PC-3 (cell line): ENCODE measurements at regions not wholly inside any gene's neighbourhood (a gene's known extent, or its start where the extent isn't known, plus 50 kb on each side); places are given as distances from the start of the nearest gene placed in this dataset.

Experiments used
- ATAC-seq: fragments of 200-7000 bp; cut with Tn5 transposase; 2 replicates; pipeline ENCODE4 v1.9.1; 2020; ENCODE audit warnings: mild to moderate bottlenecking, moderate library complexity
- BruUV-seq: library from RNA; stranded (reverse); fragments of 400-500 nt; replicated peaks from 2 replicates; lab custom pipeline; 2021; lab: Mats Ljungman, UMichigan
- CTCF ChIA-PET: fragments of 300-600 bp; sonication (Branson Sonifier 250); formaldehyde crosslinking; loops from one replicate; lab custom pipeline; 2022; ENCODE audit warnings: antibody characterized with exemption; lab: Charles Lee
- POLR2A ChIA-PET: fragments of 300-600 bp; sonication (Branson Sonifier 250); formaldehyde crosslinking; loops from one replicate; lab custom pipeline; 2022; ENCODE audit warnings: antibody characterized with exemption; ENCODE audit not compliant: unreplicated experiment; lab: Charles Lee
- DNase-seq: peaks from one replicate; pipeline ENCODE4 v3.0.0-alpha.2; 2015
- H2AFZ ChIP-seq: fragments of 300-600 bp; sonication (generic); 2 replicates; pipeline ENCODE4 v1.6.0; 2016; ENCODE audit warnings: antibody characterized with exemption, low read length
- H3F3A ChIP-seq: fragments of 300-600 bp; sonication (generic); one replicate; pipeline ENCODE4 v1.6.0; 2017; ENCODE audit warnings: antibody characterized with exemption, low read length, control low read depth, mild to moderate bottlenecking; ENCODE audit not compliant: unreplicated experiment
- H3K27ac ChIP-seq: fragments of 300-600 bp; sonication (generic); 2 replicates; pipeline ENCODE4 v1.5.1; 2016; ENCODE audit warnings: mild to moderate bottlenecking, low read length
- H3K27me3 ChIP-seq: fragments of 300-600 bp; sonication (generic); 2 replicates; pipeline ENCODE4 v1.6.1; 2016; ENCODE audit warnings: low read length, mixed read lengths
- H3K36me3 ChIP-seq: fragments of 300-600 bp; sonication (generic); 2 replicates; pipeline ENCODE4 v1.6.1; 2016; ENCODE audit warnings: low read depth, mixed run types, low read length, mixed read lengths
- H3K4me1 ChIP-seq: fragments of 300-600 bp; sonication (generic); 2 replicates; pipeline ENCODE4 v1.5.1; 2016; ENCODE audit warnings: low read length; ENCODE audit not compliant: insufficient read depth
- H3K4me2 ChIP-seq: fragments of 300-600 bp; sonication (generic); 2 replicates; pipeline ENCODE4 v1.6.0; 2016; ENCODE audit warnings: low read length
- H3K4me3 ChIP-seq: fragments of 300-600 bp; sonication (generic); 2 replicates; pipeline ENCODE4 v1.5.1; 2016; ENCODE audit warnings: mild to moderate bottlenecking, low read length, mixed read lengths
- H3K79me2 ChIP-seq: fragments of 300-600 bp; sonication (generic); 2 replicates; pipeline ENCODE4 v1.6.1; 2017; ENCODE audit warnings: low read length, mixed read lengths
- H3K9ac ChIP-seq: fragments of 300-600 bp; sonication (generic); 2 replicates; pipeline ENCODE4 v1.6.0; 2016; ENCODE audit warnings: mild to moderate bottlenecking, low read length
- H3K9me2 ChIP-seq: fragments of 300-600 bp; sonication (generic); replicated peaks from 2 replicates; pipeline ENCODE4 v1.6.1; 2016; ENCODE audit warnings: mixed run types, low read length, mixed read lengths
- H3K9me3 ChIP-seq: fragments of 300-600 bp; sonication (generic); 2 replicates; pipeline ENCODE4 v1.6.1; 2016; ENCODE audit warnings: low read length, mixed read lengths
- H4K20me1 ChIP-seq: fragments of 300-600 bp; sonication (generic); 2 replicates; pipeline ENCODE4 v1.6.1; 2016; ENCODE audit warnings: low read length, mixed read lengths
- EZH2 ChIP-seq: fragments of 300-600 bp; sonication (generic); IDR thresholded peaks from one replicate; pipeline ENCODE4 v1.6.1; 2017; ENCODE audit warnings: antibody characterized with exemption, mild to moderate bottlenecking, low read length; ENCODE audit not compliant: unreplicated experiment
- EZH2phosphoT487 ChIP-seq: fragments of 300-600 bp; sonication (generic); IDR thresholded peaks from 2 replicates; pipeline ENCODE4 v1.6.1; 2018; ENCODE audit warnings: mild to moderate bottlenecking, antibody characterized with exemption, low read length, borderline replicate concordance
- intact Hi-C: fragments of 100-400 bp; cut with micrococcal nuclease; formaldehyde crosslinking; loops from 2 replicates; pipeline ENCODE4 v1.9.0; 2023
- TF ChIP-seq, protein P1 (sequence below): fragments of 300-600 bp; sonication (generic); conservative IDR thresholded peaks from 2 replicates; pipeline ENCODE4 v1.5.1; 2017; ENCODE audit warnings: antibody characterized with exemption, low read depth, mild to moderate bottlenecking, low read length

DNA sequence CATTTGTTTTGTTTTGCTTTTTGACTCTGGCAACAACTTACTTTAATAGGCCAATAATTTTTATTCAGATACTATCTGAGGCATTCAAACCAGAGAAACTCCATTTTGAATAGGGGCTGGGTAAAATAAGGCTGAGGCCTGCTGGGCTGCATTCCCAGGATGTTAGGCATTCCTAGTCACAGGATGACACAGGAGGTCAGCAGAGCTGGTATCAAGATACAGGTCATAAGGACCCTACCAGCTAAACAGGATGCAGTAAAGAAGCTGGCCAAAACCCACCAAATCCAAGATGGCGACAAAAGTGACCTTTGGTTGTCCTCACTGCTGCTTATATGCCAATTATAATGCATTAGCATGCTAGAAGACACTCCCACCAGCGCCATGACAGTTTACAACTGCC lies 102.2 kb upstream of the XPO1 start:
- Histone ChIP-seq H3K27ac (no peak overlapping the region), H3K36me3 (no peaks in the 10 kb centered on the region), H3K4me2 (no peak overlapping the region), H3K27me3 (no peaks in the 10 kb centered on the region), H3F3A (no peaks in the 10 kb centered on the region), H2AFZ (peak overlapping the region; percentile 25), H3K9me2 (no peaks in the 10 kb centered on the region), H3K9ac (no peak overlapping the region), H3K4me1 (peaks cover 8% of the 10 kb centered on the region), H3K4me3 (no peak overlapping the region), H4K20me1 (no peaks in the 10 kb centered on the region), H3K9me3 (no peaks in the 10 kb centered on the region), H3K79me2 (no peaks in the 10 kb centered on the region)
- DNase-seq (peak; percentile 39), ATAC-seq (no peak)
- POLR2A ChIA-PET = no interaction called here
- no TSS peak for BruUV-seq
- CTCF ChIA-PET = no interaction called here
- TF ChIP-seq EZH2 = no peak
- TF ChIP-seq, protein P1, sequence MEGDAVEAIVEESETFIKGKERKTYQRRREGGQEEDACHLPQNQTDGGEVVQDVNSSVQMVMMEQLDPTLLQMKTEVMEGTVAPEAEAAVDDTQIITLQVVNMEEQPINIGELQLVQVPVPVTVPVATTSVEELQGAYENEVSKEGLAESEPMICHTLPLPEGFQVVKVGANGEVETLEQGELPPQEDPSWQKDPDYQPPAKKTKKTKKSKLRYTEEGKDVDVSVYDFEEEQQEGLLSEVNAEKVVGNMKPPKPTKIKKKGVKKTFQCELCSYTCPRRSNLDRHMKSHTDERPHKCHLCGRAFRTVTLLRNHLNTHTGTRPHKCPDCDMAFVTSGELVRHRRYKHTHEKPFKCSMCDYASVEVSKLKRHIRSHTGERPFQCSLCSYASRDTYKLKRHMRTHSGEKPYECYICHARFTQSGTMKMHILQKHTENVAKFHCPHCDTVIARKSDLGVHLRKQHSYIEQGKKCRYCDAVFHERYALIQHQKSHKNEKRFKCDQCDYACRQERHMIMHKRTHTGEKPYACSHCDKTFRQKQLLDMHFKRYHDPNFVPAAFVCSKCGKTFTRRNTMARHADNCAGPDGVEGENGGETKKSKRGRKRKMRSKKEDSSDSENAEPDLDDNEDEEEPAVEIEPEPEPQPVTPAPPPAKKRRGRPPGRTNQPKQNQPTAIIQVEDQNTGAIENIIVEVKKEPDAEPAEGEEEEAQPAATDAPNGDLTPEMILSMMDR = no peak
- no peak for TF ChIP-seq EZH2phosphoT487
- intact Hi-C loops = no loop called here

DNA sequence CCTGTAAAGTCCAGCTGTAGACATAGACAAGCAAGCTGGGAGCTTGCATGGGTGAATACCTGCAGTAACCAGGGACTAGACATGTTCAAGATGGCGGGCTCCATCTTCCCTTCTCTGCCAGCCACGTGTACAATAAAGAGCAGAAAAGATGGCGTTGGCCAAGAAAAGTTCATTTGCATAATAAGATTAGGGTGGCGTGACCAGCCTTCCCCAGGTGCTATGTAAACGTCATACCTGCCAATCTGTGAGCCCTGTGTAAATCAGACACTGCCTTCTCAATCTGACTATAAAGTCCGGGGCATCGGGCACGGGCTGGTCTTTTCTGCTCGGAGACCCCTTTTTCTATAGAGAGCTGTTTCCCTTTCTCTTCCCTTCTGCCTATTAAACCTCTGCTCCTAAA lies 101.6 kb upstream of the XPO1 start:
- ChIA-PET CTCF (no interaction called here), POLR2A (no interaction called here)
- no peak overlapping the region for H3K4me3 ChIP-seq
- no peak overlapping the region for H3K27ac ChIP-seq
- H3K36me3 ChIP-seq = no peaks in the 10 kb centered on the region
- DNase-seq (no peak), ATAC-seq (no peak)
- no peaks in the 10 kb centered on the region for H3K9me2 ChIP-seq
- intact Hi-C loops = loop anchor here (5.0 to 10.0 kb wide), 2 partner anchors 102 to 155 kb away; partner anchors contain the start of gene XPO1
- no TSS peak for BruUV-seq
- no peaks in the 10 kb centered on the region for H3K27me3 ChIP-seq
- H3K9ac ChIP-seq = no peak overlapping the region
- no peak overlapping the region for H2AFZ ChIP-seq
- H3K4me2 ChIP-seq = no peak overlapping the region
- no peaks in the 10 kb centered on the region for H3K79me2 ChIP-seq
- H3K9me3 ChIP-seq = no peaks in the 10 kb centered on the region
- TF ChIP-seq EZH2 (no peak), EZH2phosphoT487 (no peak)
- TF ChIP-seq, protein P1 = no peak
- H3F3A ChIP-seq = no peaks in the 10 kb centered on the region
- H3K4me1 ChIP-seq = peaks cover 8% of the 10 kb centered on the region
- H4K20me1 ChIP-seq = no peaks in the 10 kb centered on the region

DNA sequence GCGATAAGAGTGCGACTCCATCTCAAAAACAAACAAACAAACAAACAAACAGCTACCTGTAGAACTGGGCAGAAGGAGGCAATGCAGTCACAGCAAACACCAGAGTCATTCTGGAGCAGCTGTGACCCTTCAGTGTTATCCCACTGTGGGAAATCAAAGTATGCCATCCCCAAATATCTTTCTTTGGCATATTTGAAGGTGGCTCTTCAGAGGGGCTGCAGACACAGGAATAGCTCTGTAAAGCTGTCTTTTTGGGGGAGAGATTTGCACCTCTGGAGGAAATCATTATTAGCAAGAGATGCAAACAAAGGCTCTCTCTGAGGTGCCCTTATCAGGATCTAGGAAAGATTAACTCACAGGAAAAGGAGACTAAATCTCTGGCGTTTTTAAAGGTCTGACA lies 98.5 kb upstream of the XPO1 start:
- intact Hi-C loops = loop anchor here (5.0 to 10.0 kb wide), 2 partner anchors 99 to 152 kb away; partner anchors contain the start of gene XPO1
- no peak overlapping the region for H2AFZ ChIP-seq
- H3K9me2 ChIP-seq = no peaks in the 10 kb centered on the region
- H3K79me2 ChIP-seq = no peaks in the 10 kb centered on the region
- no peaks in the 10 kb centered on the region for H3K9me3 ChIP-seq
- H3F3A ChIP-seq = no peaks in the 10 kb centered on the region
- no peaks in the 10 kb centered on the region for H3K27me3 ChIP-seq
- H3K4me1 ChIP-seq = peaks cover 8% of the 10 kb centered on the region
- H3K4me2 ChIP-seq = no peak overlapping the region
- no TSS peak for BruUV-seq
- CTCF ChIA-PET = no interaction called here
- H3K9ac ChIP-seq = no peak overlapping the region
- ATAC-seq (no peak), DNase-seq (no peak)
- no peak overlapping the region for H3K4me3 ChIP-seq
- no peak overlapping the region for H3K27ac ChIP-seq
- POLR2A ChIA-PET = interaction anchor here (0.6 kb wide), 1 partner anchor 106 kb away, joined by 4 read pairs; no protein-coding TSS in a partner anchor
- no peaks in the 10 kb centered on the region for H3K36me3 ChIP-seq
- TF ChIP-seq EZH2phosphoT487 = no peak
- TF ChIP-seq, protein P1 = no peak
- no peak for TF ChIP-seq EZH2
- H4K20me1 ChIP-seq = no peaks in the 10 kb centered on the region
